Epithelial cell of esophagus (primary cell): ENCODE measurements at regions not wholly inside any gene's neighbourhood (a gene's known extent, or its start where the extent isn't known, plus 50 kb on each side); places are given as distances from the start of the nearest gene placed in this dataset.
A peak's percentile ranks its signal among the peaks of the same experiment; 100 is the strongest.
"Not testable (repeated sequence)": the region's sequence is repeated elsewhere in the genome, so short reads cannot be mapped to it uniquely, and the experiment has no call there.

Experiments used
- DNase-seq: peaks from one replicate; pipeline ENCODE4 v3.0.0; 2010; ENCODE audit warnings: low read depth
- H3K4me3 ChIP-seq: 2 replicates; pipeline ENCODE4 v1.5.1; 2011; ENCODE audit warnings: mild to moderate bottlenecking, low read length, control low read depth
- CTCF ChIP-seq: IDR thresholded peaks from 2 replicates; pipeline ENCODE4 v1.5.1; 2011; ENCODE audit warnings: low read depth, mild to moderate bottlenecking, low read length, control low read depth, inconsistent platforms; ENCODE audit not compliant: insufficient read depth; ENCODE audit errors: missing control alignments

GRCh38 chr5:111615054-111615453, 102.7 kb upstream of the STARD4 start:
- no peak for TF ChIP-seq CTCF
- DNase-seq, result no peak
- no peak overlapping the region for H3K4me3 ChIP-seq

GRCh38 chr5:111612013-111612630, 99.8 kb upstream of the STARD4 start:
- H3K4me3 ChIP-seq, DNase-seq: not testable (repeated sequence)

GRCh38 chr5:111606194-111606593, 93.9 kb upstream of the STARD4 start:
- no peak for TF ChIP-seq CTCF
- DNase-seq, result peak; percentile 39
- no peak overlapping the region for H3K4me3 ChIP-seq

GRCh38 chr5:111603446-111603827, 91.1 kb upstream of the STARD4 start:
- TF ChIP-seq CTCF, result no peak
- H3K4me3 ChIP-seq, result no peak overlapping the region
- DNase-seq, result no peak

GRCh38 chr5:111602817-111603445, 90.6 kb upstream of the STARD4 start:
- H3K4me3 ChIP-seq, result no peak overlapping the region
- DNase-seq, result no peak
- no peak for TF ChIP-seq CTCF

- H3K4me3 ChIP-seq, result no peak overlapping the region
- TF ChIP-seq CTCF, result no peak
- DNase-seq, result peak; percentile 45
Observed at GRCh38 chr5:111598996-111599395, 86.7 kb upstream of the STARD4 start.

- no peak for TF ChIP-seq CTCF
- no peak overlapping the region for H3K4me3 ChIP-seq
- DNase-seq, result no peak
Observed at GRCh38 chr5:111597491-111597890, 85.2 kb upstream of the STARD4 start.
